ENCODE measurements at regions not wholly inside any gene's neighbourhood (a gene's known extent, or its start where the extent isn't known, plus 50 kb on each side); places are given as distances from the start of the nearest gene placed in this dataset.

- TF ChIP-seq, protein P1, sequence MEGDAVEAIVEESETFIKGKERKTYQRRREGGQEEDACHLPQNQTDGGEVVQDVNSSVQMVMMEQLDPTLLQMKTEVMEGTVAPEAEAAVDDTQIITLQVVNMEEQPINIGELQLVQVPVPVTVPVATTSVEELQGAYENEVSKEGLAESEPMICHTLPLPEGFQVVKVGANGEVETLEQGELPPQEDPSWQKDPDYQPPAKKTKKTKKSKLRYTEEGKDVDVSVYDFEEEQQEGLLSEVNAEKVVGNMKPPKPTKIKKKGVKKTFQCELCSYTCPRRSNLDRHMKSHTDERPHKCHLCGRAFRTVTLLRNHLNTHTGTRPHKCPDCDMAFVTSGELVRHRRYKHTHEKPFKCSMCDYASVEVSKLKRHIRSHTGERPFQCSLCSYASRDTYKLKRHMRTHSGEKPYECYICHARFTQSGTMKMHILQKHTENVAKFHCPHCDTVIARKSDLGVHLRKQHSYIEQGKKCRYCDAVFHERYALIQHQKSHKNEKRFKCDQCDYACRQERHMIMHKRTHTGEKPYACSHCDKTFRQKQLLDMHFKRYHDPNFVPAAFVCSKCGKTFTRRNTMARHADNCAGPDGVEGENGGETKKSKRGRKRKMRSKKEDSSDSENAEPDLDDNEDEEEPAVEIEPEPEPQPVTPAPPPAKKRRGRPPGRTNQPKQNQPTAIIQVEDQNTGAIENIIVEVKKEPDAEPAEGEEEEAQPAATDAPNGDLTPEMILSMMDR (IDR thresholded peaks at IDR 0.05; ENCODE audit: insufficient read depth, low read length): no peak
- no peak for DNase-seq (ENCODE audit: low read depth)
- H3K4me3 ChIP-seq (ENCODE audit: low read depth, low read length): no peak overlapping the region
These were observed 1143.6 kb upstream of the GYPC start for GRCh38 chr2:125512313-125512712.

DNA sequence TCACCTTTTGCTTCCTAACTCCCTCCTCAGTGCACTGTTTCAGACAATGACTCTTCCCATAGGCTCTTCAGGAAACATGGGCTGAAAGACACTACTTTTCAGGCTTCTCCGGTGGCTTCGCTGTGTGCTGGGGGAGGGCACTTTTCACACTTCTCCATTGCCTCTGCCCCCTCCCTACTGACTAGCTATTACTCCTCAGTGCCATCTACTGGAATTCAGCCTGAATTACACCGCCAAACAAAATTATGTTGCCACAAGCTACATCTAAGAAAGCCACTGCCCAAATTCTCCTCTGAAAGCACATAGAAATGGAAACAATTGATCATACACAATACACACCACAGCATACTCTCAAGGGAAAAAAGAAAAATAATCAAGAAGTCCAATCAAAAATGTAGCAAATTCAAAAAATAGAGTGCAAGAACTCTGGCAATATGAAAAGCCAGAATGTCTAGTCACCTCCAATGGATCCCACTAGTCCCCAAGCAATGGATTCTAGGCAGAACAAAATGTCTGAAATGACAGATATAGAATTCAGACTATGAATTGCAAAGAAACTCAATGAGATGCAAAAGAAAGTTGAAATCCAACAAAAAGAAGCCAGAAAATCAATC lies 1139.4 kb upstream of the GYPC start:
- no peak for DNase-seq (ENCODE audit: low read depth)
- no peak overlapping the region for H3K4me3 ChIP-seq (ENCODE audit: low read depth, low read length)
- TF ChIP-seq, protein P1 (IDR thresholded peaks at IDR 0.05; ENCODE audit: insufficient read depth, low read length): peak; percentile 36

- no peak overlapping the region for H3K4me3 ChIP-seq (ENCODE audit: low read depth, low read length)
- DNase-seq (ENCODE audit: low read depth): no peak
- TF ChIP-seq, protein P1 (IDR thresholded peaks at IDR 0.05; ENCODE audit: insufficient read depth, low read length): no peak
These were observed 1129.9 kb upstream of the GYPC start for GRCh38 chr2:125526093-125526492.

DNA sequence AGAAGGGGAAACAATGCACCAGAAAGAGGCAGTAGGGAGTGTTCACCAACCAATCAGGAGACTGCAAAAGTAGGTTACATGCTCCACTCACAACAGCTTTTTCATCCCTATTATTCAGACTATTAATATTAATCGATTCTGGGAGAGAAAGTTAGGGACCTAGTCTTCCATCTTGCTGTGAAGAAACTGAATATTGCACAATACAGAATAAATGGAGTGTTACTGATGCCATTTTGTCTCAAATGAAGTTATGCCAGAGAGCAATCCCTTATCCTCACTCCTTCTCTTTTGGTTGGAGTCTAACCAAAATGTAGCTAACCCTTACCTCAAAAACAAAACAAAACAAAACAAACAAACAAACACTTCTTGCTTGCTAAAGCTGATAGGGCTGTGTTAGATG lies 1120.9 kb upstream of the GYPC start:
- no peak overlapping the region for H3K4me3 ChIP-seq (ENCODE audit: low read depth, low read length)
- no peak for DNase-seq (ENCODE audit: low read depth)
- TF ChIP-seq, protein P1 (IDR thresholded peaks at IDR 0.05; ENCODE audit: insufficient read depth, low read length): no peak

DNA sequence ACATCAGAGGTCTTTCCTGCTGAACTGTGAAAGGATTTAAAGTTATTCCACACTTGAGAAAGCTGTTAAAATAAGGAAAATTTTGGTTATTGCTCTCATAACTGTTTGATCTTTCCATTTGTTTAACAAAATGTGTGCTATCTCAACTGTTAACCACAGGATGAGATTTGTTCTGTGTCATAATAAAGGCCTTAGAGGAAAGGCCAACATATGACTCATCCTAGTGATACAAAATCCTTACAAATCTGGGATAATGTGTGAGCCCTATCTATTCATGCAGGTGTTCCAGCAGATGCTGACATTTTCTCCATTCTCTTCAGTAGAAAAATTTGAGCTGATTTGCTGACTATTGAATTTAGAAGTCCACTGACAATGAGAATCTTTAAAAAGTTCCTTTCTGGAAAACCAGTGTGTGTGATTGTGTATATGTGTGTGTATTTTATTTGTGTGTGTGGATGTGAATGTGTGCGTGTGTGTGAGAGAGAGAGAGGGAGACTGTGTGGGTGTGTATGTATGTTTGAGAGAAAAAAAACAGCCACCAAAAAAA lies 1111.9 kb upstream of the GYPC start:
- TF ChIP-seq, protein P1 (IDR thresholded peaks at IDR 0.05; ENCODE audit: insufficient read depth, low read length): no peak
- no peak overlapping the region for H3K4me3 ChIP-seq (ENCODE audit: low read depth, low read length)
- DNase-seq (ENCODE audit: low read depth): no peak

DNA sequence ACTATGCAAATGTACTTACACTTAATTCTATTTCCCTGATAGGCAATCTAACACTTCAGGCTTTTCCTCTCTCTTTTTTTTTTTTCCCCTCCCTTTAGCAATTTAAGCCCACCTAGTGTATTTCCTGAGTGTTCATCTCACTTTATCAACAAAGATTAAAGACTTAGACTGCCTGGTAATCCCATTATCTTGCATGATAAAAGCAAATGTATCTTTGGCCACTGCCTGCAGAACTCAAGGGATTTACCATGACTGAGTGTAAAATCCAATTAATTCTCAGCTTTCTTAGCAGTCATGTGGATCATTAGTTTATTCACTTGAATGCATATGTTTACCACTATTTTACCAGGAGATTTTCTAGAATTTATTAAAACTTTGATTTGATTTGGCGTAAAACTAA lies 1102.2 kb upstream of the GYPC start:
- no peak for DNase-seq (ENCODE audit: low read depth)
- TF ChIP-seq, protein P1 (IDR thresholded peaks at IDR 0.05; ENCODE audit: insufficient read depth, low read length): no peak
- H3K4me3 ChIP-seq (ENCODE audit: low read depth, low read length): no peak overlapping the region

- no peak for DNase-seq (ENCODE audit: low read depth)
- TF ChIP-seq, protein P1 (IDR thresholded peaks at IDR 0.05; ENCODE audit: insufficient read depth, low read length): no peak
These were observed 1101.0 kb upstream of the GYPC start for GRCh38 chr2:125554956-125555355.

More at GRCh38 chr2:125554956-125555355, 1101.0 kb upstream of the GYPC start:
- H3K4me3 ChIP-seq (ENCODE audit: low read depth, low read length): no peak overlapping the region

Data from fibroblast of the aortic adventitia (primary cell).